GM23338 (cell line): ENCODE measurements at regions not wholly inside any gene's neighbourhood (a gene's known extent, or its start where the extent isn't known, plus 50 kb on each side); places are given as distances from the start of the nearest gene placed in this dataset.

Experiments
- ATAC-seq: fragments of 200-7000 bp; cut with Tn5 transposase; 3 replicates; pipeline ENCODE4 v1.9.1; 2020
- DNase-seq: peaks from one replicate; pipeline ENCODE4 v3.0.0-alpha.2; 2015; ENCODE audit warnings: low spot score
- H2AFZ ChIP-seq: fragments of 200-600 bp; sonication (generic); 2 replicates; pipeline ENCODE4 v1.8.0; 2016; ENCODE audit warnings: antibody characterized with exemption, mild to moderate bottlenecking, moderate library complexity
- H3F3A ChIP-seq: fragments of 200-600 bp; sonication (generic); replicated peaks from 2 replicates; pipeline ENCODE4 v1.8.0; 2017; ENCODE audit warnings: antibody characterized with exemption, mixed run types, low read depth
- H3K27ac ChIP-seq: fragments of 200-600 bp; sonication (generic); 2 replicates; pipeline ENCODE4 v1.6.1; 2016; ENCODE audit warnings: low read depth
- H3K27me3 ChIP-seq: fragments of 200-600 bp; sonication (generic); 2 replicates; pipeline ENCODE4 v1.8.0; 2016; ENCODE audit warnings: mild to moderate bottlenecking, mixed run types, moderate library complexity; ENCODE audit not compliant: insufficient read depth
- H3K36me3 ChIP-seq: fragments of 200-600 bp; sonication (generic); 2 replicates; pipeline ENCODE4 v1.8.0; 2016; ENCODE audit warnings: mild to moderate bottlenecking; ENCODE audit not compliant: insufficient read depth
- H3K4me1 ChIP-seq: fragments of 200-600 bp; sonication (generic); 2 replicates; pipeline ENCODE4 v1.8.0; 2016; ENCODE audit warnings: mild to moderate bottlenecking, moderate library complexity; ENCODE audit not compliant: insufficient read depth
- H3K4me2 ChIP-seq: fragments of 200-600 bp; sonication (generic); 2 replicates; pipeline ENCODE4 v1.7.1; 2017; ENCODE audit warnings: mixed run types
- H3K4me3 ChIP-seq: fragments of 200-600 bp; sonication (generic); 2 replicates; pipeline ENCODE4 v1.6.1; 2016; ENCODE audit warnings: mixed run types
- H3K79me2 ChIP-seq: fragments of 200-600 bp; sonication (generic); replicated peaks from 2 replicates; pipeline ENCODE4 v1.8.0; 2017; ENCODE audit warnings: mild to moderate bottlenecking; ENCODE audit not compliant: insufficient read depth
- H3K9me2 ChIP-seq: fragments of 200-600 bp; sonication (generic); 2 replicates; pipeline ENCODE4 v1.8.0; 2017; ENCODE audit not compliant: insufficient read depth
- H4K20me1 ChIP-seq: fragments of 200-600 bp; sonication (generic); replicated peaks from 2 replicates; pipeline ENCODE4 v1.8.0; 2017; ENCODE audit warnings: mild to moderate bottlenecking; ENCODE audit not compliant: insufficient read depth
- H3K27ac Mint-ChIP-seq: 2 replicates; pipeline ENCODE4 v1.8.0; 2020; ENCODE audit warnings: inconsistent platforms, mild to moderate bottlenecking, moderate library complexity, mixed read lengths
- H3K27me3 Mint-ChIP-seq: 3 replicates; pipeline ENCODE4 v1.8.0; 2022; ENCODE audit warnings: low read depth, mild to moderate bottlenecking, moderate library complexity, mixed read lengths, inconsistent platforms; ENCODE audit not compliant: insufficient read depth, poor library complexity
- H3K36me3 Mint-ChIP-seq: 3 replicates; pipeline ENCODE4 v1.8.0; 2021; ENCODE audit warnings: low read depth, mild to moderate bottlenecking, inconsistent platforms, moderate library complexity, mixed read lengths
- H3K4me1 Mint-ChIP-seq: 3 replicates; pipeline ENCODE4 v1.8.0; 2020; ENCODE audit warnings: mild to moderate bottlenecking, inconsistent platforms, mixed read lengths
- H3K4me3 Mint-ChIP-seq: 3 replicates; pipeline ENCODE4 v1.8.0; 2021; ENCODE audit warnings: moderate library complexity, mild to moderate bottlenecking, inconsistent platforms, mixed read lengths
- H3K9me3 Mint-ChIP-seq: 3 replicates; pipeline ENCODE4 v1.8.0; 2020; ENCODE audit warnings: moderate library complexity, mild to moderate bottlenecking, inconsistent platforms, mixed read lengths
- EZH2phosphoT487 ChIP-seq: fragments of 200-600 bp; sonication (generic); IDR thresholded peaks from one replicate; pipeline ENCODE4 v1.8.1; 2018; ENCODE audit warnings: antibody characterized with exemption; ENCODE audit not compliant: unreplicated experiment
- ZNF462 ChIP-seq: fragments of 250-450 bp; sonication (Bioruptor Pico); IDR thresholded peaks from 2 replicates; pipeline ENCODE4 v1.5.0; 2020; ENCODE audit warnings: mild to moderate bottlenecking, moderate library complexity
- TF ChIP-seq, protein P1 (sequence below): IDR thresholded peaks from 2 replicates; pipeline ENCODE4 v1.6.1; 2016; ENCODE audit warnings: antibody characterized with exemption

DNA sequence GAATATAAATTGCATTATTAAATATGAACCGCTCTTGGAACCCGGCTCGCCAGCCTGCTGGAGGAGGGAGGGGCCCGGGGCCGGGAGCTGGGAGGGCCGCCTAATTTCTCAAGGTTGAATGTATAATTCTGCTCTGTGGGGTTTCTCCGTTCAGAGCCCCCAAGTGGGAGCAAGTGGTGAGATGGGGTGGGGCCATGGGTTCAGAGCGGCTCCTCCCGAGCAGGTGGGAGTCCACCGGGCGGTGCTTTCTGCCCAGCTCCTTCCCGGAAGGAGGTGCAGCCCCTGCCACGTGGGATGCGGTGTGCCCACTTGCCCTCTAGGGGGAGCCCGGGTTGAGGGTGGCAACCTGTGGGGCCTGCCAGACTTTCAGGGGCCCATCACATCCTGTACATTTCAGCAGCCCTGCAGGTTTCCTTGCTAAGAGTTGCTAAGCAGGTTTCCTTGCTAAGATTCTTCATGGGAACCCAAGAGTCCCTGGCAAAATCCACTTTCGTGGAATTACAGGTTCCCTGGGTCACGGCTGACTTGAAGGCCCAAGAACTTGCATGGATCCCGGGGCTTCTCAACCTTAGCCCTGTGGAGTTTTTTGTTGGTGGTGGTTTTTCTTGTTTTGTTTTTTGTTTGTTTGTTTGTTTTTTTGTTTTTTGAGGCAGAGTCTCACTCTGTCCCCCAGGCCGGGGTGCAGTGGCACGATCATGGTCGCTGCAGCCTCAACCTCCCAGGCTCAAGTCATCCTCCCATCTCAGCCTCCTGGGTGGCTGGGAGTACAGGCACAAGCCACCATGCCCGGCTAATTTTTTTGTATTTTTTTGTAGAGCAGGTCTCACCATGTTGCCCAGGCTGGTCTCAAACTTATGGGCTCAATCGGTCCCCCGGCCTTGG lies 196.7 kb upstream of the GSE1 start (continued):
- TF ChIP-seq, protein P1, sequence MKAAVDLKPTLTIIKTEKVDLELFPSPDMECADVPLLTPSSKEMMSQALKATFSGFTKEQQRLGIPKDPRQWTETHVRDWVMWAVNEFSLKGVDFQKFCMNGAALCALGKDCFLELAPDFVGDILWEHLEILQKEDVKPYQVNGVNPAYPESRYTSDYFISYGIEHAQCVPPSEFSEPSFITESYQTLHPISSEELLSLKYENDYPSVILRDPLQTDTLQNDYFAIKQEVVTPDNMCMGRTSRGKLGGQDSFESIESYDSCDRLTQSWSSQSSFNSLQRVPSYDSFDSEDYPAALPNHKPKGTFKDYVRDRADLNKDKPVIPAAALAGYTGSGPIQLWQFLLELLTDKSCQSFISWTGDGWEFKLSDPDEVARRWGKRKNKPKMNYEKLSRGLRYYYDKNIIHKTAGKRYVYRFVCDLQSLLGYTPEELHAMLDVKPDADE: no peak
- no peak for TF ChIP-seq ZNF462 (CRISPR knock-in tag)

- Mint-ChIP-seq H3K4me3 (no peak overlapping the region), H3K9me3 (peaks cover 3% of the 10 kb centered on the region; the same call in 2 of the 3 replicates), H3K27me3 (peaks cover 18% of the 10 kb centered on the region), H3K36me3 (0 out of 3 replicates have a peak, but pooled peaks cover 3% of the 10 kb centered on the region), H3K4me1 (peaks cover 22% of the 10 kb centered on the region), H3K27ac (no peak overlapping the region)
- Histone ChIP-seq H3K4me2 (no peak overlapping the region), H3K36me3 (no peaks in the 10 kb centered on the region), H3F3A (no peaks in the 10 kb centered on the region), H3K4me3 (no peak overlapping the region), H3K79me2 (no peaks in the 10 kb centered on the region), H3K27ac (no peak overlapping the region), H2AFZ (no peak overlapping the region), H3K9me2 (no peaks in the 10 kb centered on the region), H4K20me1 (peaks cover 6% of the 10 kb centered on the region), H3K4me1 (peaks cover 13% of the 10 kb centered on the region; the same call in 1 of the 2 replicates), H3K27me3 (no peaks in the 10 kb centered on the region)
- ATAC-seq (no peak), DNase-seq (no peak)
- TF ChIP-seq EZH2phosphoT487: no peak
These were observed 195.8 kb upstream of the GSE1 start for GRCh38 chr16:85417156-85417860.
